ENCODE measurements at regions not wholly inside any gene's neighbourhood (a gene's known extent, or its start where the extent isn't known, plus 50 kb on each side); places are given as distances from the start of the nearest gene placed in this dataset.

DNA sequence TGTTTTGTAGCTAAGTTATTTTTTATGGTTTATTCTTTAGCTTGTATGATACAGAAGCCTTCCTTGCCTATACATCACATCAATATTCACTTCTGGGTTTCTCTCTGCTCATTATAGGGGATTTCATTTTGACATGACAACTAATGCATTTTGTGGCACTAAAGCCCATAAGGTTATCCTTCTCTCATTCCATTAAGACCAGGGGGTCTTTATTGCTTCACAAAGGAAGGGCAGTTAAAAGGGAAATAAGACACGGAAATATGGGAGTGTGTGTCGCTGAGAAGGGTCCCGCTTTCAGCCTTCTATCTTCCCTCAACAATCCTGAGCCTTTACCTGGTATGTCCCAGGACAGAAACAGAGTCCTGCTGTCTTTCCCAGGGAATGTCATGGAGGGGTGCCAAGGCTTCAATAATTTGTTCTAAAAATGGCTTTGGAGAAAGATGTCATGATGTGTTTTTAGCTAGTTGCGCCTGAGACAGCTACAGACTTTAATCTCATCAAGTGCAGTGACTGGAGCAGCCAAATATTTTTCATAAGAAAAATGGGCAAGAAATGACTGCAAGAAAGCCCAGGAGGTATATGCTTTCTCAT lies 1145.4 kb upstream of the TMEM132C start:
- DNase-seq (ENCODE audit: low read depth in 1 of 2, low spot score in 1 of 2) = no peak

DNA sequence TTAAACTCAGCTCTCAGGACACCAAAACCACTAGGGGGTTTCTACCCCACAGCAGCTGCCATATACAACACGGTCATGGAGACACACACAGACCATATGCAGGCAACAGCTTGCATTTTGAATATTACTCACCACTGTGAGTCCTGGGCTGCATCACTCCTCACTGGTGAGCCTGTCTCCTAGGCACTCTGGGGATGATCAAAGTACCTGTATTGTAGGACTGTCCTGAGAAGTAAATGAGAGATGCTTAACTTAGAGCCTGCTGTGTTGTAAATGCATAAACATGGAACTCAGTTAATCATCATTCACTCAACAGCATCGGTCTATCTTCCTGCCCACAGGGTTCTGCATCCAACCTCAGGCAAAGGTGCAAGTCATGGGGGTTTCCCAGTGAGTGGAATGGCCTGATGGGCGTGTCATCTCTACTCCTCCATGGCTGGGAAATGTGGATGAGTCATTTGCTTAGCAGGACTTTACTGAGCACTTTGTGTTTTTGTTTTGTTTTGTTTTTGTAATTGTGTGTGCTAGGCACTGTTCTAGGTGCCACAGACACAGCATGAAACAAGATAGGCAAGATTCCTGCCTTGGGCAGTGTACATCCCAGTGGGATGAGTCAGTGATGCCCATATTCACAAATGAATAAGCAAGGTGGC lies 1141.2 kb upstream of the TMEM132C start:
- Histone ChIP-seq H3K27me3 (ENCODE audit: insufficient read depth, poor library complexity, severe bottlenecking) (no peaks in the 10 kb centered on the region), H3K4me3 (replicated peaks; ENCODE audit: insufficient read depth, low read length) (no peak overlapping the region), H3K27ac (replicated peaks) (no peak overlapping the region)
- TF ChIP-seq, protein P1, sequence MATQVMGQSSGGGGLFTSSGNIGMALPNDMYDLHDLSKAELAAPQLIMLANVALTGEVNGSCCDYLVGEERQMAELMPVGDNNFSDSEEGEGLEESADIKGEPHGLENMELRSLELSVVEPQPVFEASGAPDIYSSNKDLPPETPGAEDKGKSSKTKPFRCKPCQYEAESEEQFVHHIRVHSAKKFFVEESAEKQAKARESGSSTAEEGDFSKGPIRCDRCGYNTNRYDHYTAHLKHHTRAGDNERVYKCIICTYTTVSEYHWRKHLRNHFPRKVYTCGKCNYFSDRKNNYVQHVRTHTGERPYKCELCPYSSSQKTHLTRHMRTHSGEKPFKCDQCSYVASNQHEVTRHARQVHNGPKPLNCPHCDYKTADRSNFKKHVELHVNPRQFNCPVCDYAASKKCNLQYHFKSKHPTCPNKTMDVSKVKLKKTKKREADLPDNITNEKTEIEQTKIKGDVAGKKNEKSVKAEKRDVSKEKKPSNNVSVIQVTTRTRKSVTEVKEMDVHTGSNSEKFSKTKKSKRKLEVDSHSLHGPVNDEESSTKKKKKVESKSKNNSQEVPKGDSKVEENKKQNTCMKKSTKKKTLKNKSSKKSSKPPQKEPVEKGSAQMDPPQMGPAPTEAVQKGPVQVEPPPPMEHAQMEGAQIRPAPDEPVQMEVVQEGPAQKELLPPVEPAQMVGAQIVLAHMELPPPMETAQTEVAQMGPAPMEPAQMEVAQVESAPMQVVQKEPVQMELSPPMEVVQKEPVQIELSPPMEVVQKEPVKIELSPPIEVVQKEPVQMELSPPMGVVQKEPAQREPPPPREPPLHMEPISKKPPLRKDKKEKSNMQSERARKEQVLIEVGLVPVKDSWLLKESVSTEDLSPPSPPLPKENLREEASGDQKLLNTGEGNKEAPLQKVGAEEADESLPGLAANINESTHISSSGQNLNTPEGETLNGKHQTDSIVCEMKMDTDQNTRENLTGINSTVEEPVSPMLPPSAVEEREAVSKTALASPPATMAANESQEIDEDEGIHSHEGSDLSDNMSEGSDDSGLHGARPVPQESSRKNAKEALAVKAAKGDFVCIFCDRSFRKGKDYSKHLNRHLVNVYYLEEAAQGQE (IDR thresholded peaks at IDR 0.05; ENCODE audit: insufficient replicate concordance, low read depth) = no peak
- no peak for TF ChIP-seq GABPA (IDR thresholded peaks at IDR 0.05; ENCODE audit: low read depth)
- TF ChIP-seq, protein P2, sequence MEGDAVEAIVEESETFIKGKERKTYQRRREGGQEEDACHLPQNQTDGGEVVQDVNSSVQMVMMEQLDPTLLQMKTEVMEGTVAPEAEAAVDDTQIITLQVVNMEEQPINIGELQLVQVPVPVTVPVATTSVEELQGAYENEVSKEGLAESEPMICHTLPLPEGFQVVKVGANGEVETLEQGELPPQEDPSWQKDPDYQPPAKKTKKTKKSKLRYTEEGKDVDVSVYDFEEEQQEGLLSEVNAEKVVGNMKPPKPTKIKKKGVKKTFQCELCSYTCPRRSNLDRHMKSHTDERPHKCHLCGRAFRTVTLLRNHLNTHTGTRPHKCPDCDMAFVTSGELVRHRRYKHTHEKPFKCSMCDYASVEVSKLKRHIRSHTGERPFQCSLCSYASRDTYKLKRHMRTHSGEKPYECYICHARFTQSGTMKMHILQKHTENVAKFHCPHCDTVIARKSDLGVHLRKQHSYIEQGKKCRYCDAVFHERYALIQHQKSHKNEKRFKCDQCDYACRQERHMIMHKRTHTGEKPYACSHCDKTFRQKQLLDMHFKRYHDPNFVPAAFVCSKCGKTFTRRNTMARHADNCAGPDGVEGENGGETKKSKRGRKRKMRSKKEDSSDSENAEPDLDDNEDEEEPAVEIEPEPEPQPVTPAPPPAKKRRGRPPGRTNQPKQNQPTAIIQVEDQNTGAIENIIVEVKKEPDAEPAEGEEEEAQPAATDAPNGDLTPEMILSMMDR (IDR thresholded peaks at IDR 0.05; ENCODE audit: insufficient read depth, low read length) = no peak
- TF ChIP-seq SPI1 (IDR thresholded peaks at IDR 0.05; ENCODE audit: borderline replicate concordance, low read depth) = no peak
- no peak for TF ChIP-seq POLR2AphosphoS5 (IDR thresholded peaks at IDR 0.05; ENCODE audit: low read depth)
- DNase-seq (ENCODE audit: low read depth in 1 of 2, low spot score in 1 of 2) = no peak

More for the DNA sequence above, 1145.4 kb upstream of the TMEM132C start:
- TF ChIP-seq, protein P1 (IDR thresholded peaks at IDR 0.05; ENCODE audit: insufficient replicate concordance, low read depth) = no peak
- no peak for TF ChIP-seq GABPA (IDR thresholded peaks at IDR 0.05; ENCODE audit: low read depth)
- TF ChIP-seq SPI1 (IDR thresholded peaks at IDR 0.05; ENCODE audit: borderline replicate concordance, low read depth) = no peak
- TF ChIP-seq, protein P2 (IDR thresholded peaks at IDR 0.05; ENCODE audit: insufficient read depth, low read length) = no peak
- no peak for TF ChIP-seq POLR2AphosphoS5 (IDR thresholded peaks at IDR 0.05; ENCODE audit: low read depth)
- Histone ChIP-seq H3K27ac (replicated peaks) (no peak overlapping the region), H3K4me3 (replicated peaks; ENCODE audit: insufficient read depth, low read length) (no peak overlapping the region), H3K27me3 (ENCODE audit: insufficient read depth, poor library complexity, severe bottlenecking) (no peaks in the 10 kb centered on the region)

DNA sequence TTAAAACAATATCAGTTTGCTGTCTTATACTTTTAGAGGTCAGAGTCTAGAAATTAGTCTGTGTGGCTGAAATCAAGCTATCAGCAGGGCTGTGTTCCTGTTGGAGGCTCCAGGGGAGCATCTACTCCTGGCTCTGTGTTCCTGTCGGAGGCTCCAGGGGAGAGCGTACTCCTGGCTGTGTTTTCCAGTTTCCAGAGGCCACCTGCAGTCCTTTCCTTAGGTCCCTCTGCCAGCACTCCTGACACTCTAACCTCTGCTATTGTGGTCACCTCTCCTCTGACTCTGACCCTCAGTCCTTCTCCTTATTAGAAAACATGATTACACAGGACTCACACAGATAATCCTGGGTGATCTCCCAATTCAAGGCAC lies 1140.7 kb upstream of the TMEM132C start:
- TF ChIP-seq GABPA (IDR thresholded peaks at IDR 0.05; ENCODE audit: low read depth) (no peak), POLR2AphosphoS5 (IDR thresholded peaks at IDR 0.05; ENCODE audit: low read depth) (no peak), SPI1 (IDR thresholded peaks at IDR 0.05; ENCODE audit: borderline replicate concordance, low read depth) (no peak)
- TF ChIP-seq, protein P1 (IDR thresholded peaks at IDR 0.05; ENCODE audit: insufficient replicate concordance, low read depth) = no peak
- TF ChIP-seq, protein P2 (IDR thresholded peaks at IDR 0.05; ENCODE audit: insufficient read depth, low read length) = no peak
- DNase-seq (ENCODE audit: low read depth in 1 of 2, low spot score in 1 of 2) = no peak
- Histone ChIP-seq H3K27ac (replicated peaks) (no peak overlapping the region), H3K27me3 (ENCODE audit: insufficient read depth, poor library complexity, severe bottlenecking) (no peaks in the 10 kb centered on the region), H3K4me3 (replicated peaks; ENCODE audit: insufficient read depth, low read length) (no peak overlapping the region)

Data from HL-60 (cell line).